WTC11 (cell line): ENCODE measurements at regions not wholly inside any gene's neighbourhood (a gene's known extent, or its start where the extent isn't known, plus 50 kb on each side); places are given as distances from the start of the nearest gene placed in this dataset.

Source experiments
- ATAC-seq: fragments of 200-7000 bp; cut with Tn5 transposase; 2 replicates; pipeline ENCODE4 v1.10.0; 2021; ENCODE audit warnings: mild to moderate bottlenecking, moderate library complexity
- CTCF ChIA-PET: fragments of 300-600 bp; sonication (Branson Sonifier 250); formaldehyde crosslinking; loops from one replicate; lab custom pipeline; 2021; ENCODE audit warnings: antibody characterized with exemption; lab: Charles Lee
- POLR2A ChIA-PET: fragments of 350-600 bp; sonication (Branson Sonifier 250); formaldehyde crosslinking; loops from one replicate; lab custom pipeline; 2021; ENCODE audit warnings: antibody characterized with exemption; lab: Charles Lee
- DNase-seq: peaks from one replicate; pipeline ENCODE4 v3.0.0; 2021; ENCODE audit warnings: low spot score
- H3K27ac Mint-ChIP-seq: 2 replicates; pipeline ENCODE4 v1.8.0; 2021; ENCODE audit warnings: mixed read lengths
- H3K27me3 Mint-ChIP-seq: 2 replicates; pipeline ENCODE4 v1.8.0; 2021; ENCODE audit warnings: low read depth, mild to moderate bottlenecking, moderate library complexity, mixed read lengths
- H3K36me3 Mint-ChIP-seq: 2 replicates; pipeline ENCODE4 v1.8.0; 2021; ENCODE audit warnings: mixed read lengths
- H3K4me1 Mint-ChIP-seq: 2 replicates; pipeline ENCODE4 v1.8.0; 2022; ENCODE audit warnings: mixed read lengths
- H3K4me3 Mint-ChIP-seq: 2 replicates; pipeline ENCODE4 v1.8.0; 2021; ENCODE audit warnings: mild to moderate bottlenecking, moderate library complexity, mixed read lengths
- H3K9me3 Mint-ChIP-seq: 2 replicates; pipeline ENCODE4 v1.8.0; 2021; ENCODE audit warnings: mixed read lengths
- ATF1 ChIP-seq: sonication (generic); formaldehyde crosslinking; IDR thresholded peaks from 2 replicates; pipeline ENCODE4 v1.8.1; 2023; ENCODE audit warnings: mild to moderate bottlenecking, moderate library complexity, missing genetic modification reagents
- CBFB ChIP-seq: sonication (generic); formaldehyde crosslinking; IDR thresholded peaks from 2 replicates; pipeline ENCODE4 v1.8.1; 2022; ENCODE audit warnings: mild to moderate bottlenecking, low read depth, missing genetic modification reagents
- CREB1 ChIP-seq: sonication (generic); formaldehyde crosslinking; IDR thresholded peaks from 2 replicates; pipeline ENCODE4 v1.8.0; 2023; ENCODE audit warnings: mild to moderate bottlenecking, missing genetic modification reagents
- CREM ChIP-seq: sonication (generic); formaldehyde crosslinking; IDR thresholded peaks from 2 replicates; pipeline ENCODE4 v1.8.1; 2022; ENCODE audit warnings: mild to moderate bottlenecking, missing genetic modification reagents, moderate library complexity
- ELF4 ChIP-seq: sonication (generic); formaldehyde crosslinking; IDR thresholded peaks from 2 replicates; pipeline ENCODE4 v1.8.1; 2022; ENCODE audit warnings: low read depth, mild to moderate bottlenecking, moderate library complexity, missing genetic modification reagents
- FOXK1 ChIP-seq: sonication (generic); formaldehyde crosslinking; IDR thresholded peaks from 2 replicates; pipeline ENCODE4 v1.8.0; 2022; ENCODE audit warnings: mild to moderate bottlenecking, moderate library complexity, missing genetic modification reagents
- GABPB1 ChIP-seq: sonication (generic); formaldehyde crosslinking; IDR thresholded peaks from 2 replicates; pipeline ENCODE4 v1.8.1; 2023; ENCODE audit warnings: mild to moderate bottlenecking, missing genetic modification reagents
- GRHL2 ChIP-seq: fragments of 250-450 bp; sonication (Bioruptor Pico); IDR thresholded peaks from 2 replicates; pipeline ENCODE4 v1.8.0; 2022; ENCODE audit warnings: mild to moderate bottlenecking, moderate library complexity; ENCODE audit not compliant: insufficient replicate concordance, severe bottlenecking
- JAZF1 ChIP-seq: fragments of 250-450 bp; sonication (Bioruptor Pico); IDR thresholded peaks from 2 replicates; pipeline ENCODE4 v1.9.0; 2021; ENCODE audit warnings: moderate library complexity, mild to moderate bottlenecking, inconsistent platforms
- NFE2L1 ChIP-seq: sonication (generic); formaldehyde crosslinking; IDR thresholded peaks from 2 replicates; pipeline ENCODE4 v1.8.1; 2023; ENCODE audit warnings: missing genetic modification reagents
- NR1H2 ChIP-seq: sonication (generic); formaldehyde crosslinking; IDR thresholded peaks from 2 replicates; pipeline ENCODE4 v1.9.0; 2021; ENCODE audit warnings: mild to moderate bottlenecking, moderate library complexity, missing genetic modification reagents
- NR2C2 ChIP-seq: sonication (generic); formaldehyde crosslinking; IDR thresholded peaks from 2 replicates; pipeline ENCODE4 v1.8.0; 2022; ENCODE audit warnings: mild to moderate bottlenecking, missing genetic modification reagents
- RORB ChIP-seq: fragments of 250-450 bp; sonication (Bioruptor Pico); IDR thresholded peaks from 2 replicates; pipeline ENCODE4 v1.9.0; 2021; ENCODE audit warnings: mild to moderate bottlenecking
- TCF7 ChIP-seq: sonication (generic); formaldehyde crosslinking; IDR thresholded peaks from 2 replicates; pipeline ENCODE4 v1.8.0; 2022; ENCODE audit warnings: mild to moderate bottlenecking, low read depth, missing genetic modification reagents, moderate library complexity
- ZNF121 ChIP-seq: sonication (generic); formaldehyde crosslinking; IDR thresholded peaks from 2 replicates; pipeline ENCODE4 v1.8.0; 2023; ENCODE audit warnings: missing genetic modification reagents
- ZNF263 ChIP-seq: sonication (generic); formaldehyde crosslinking; IDR thresholded peaks from 2 replicates; pipeline ENCODE4 v1.8.1; 2022; ENCODE audit warnings: low read depth, mild to moderate bottlenecking, moderate library complexity, missing genetic modification reagents
- ZNF416 ChIP-seq: fragments of 250-450 bp; sonication (Bioruptor Pico); IDR thresholded peaks from 2 replicates; pipeline ENCODE4 v1.9.0; 2021; ENCODE audit warnings: mild to moderate bottlenecking, inconsistent platforms
- TF ChIP-seq, protein P1 (sequence below): sonication (generic); formaldehyde crosslinking; IDR thresholded peaks from 2 replicates; pipeline ENCODE4 v1.8.1; 2022; ENCODE audit warnings: low read depth, mild to moderate bottlenecking, moderate library complexity, missing genetic modification reagents, borderline replicate concordance
- TF ChIP-seq, protein P2 (sequence below): fragments of 200-600 bp; IDR thresholded peaks from 2 replicates; pipeline ENCODE4 v1.8.0; 2022; ENCODE audit warnings: antibody characterized with exemption
- TF ChIP-seq, protein P3 (sequence below): fragments of 250-450 bp; sonication (Bioruptor Pico); IDR thresholded peaks from 2 replicates; pipeline ENCODE4 v1.9.0; 2021; ENCODE audit warnings: mild to moderate bottlenecking
- TF ChIP-seq, protein P4 (sequence below): fragments of 250-450 bp; sonication (Bioruptor Pico); IDR thresholded peaks from 2 replicates; pipeline ENCODE4 v1.8.0; 2021; ENCODE audit warnings: mild to moderate bottlenecking
- TF ChIP-seq, protein P5 (sequence below): sonication (generic); formaldehyde crosslinking; IDR thresholded peaks from 2 replicates; pipeline ENCODE4 v1.8.0; 2023; ENCODE audit warnings: missing genetic modification reagents, mild to moderate bottlenecking, borderline replicate concordance
- TF ChIP-seq, protein P6 (sequence below): sonication (generic); formaldehyde crosslinking; IDR thresholded peaks from 2 replicates; pipeline ENCODE4 v1.8.0; 2022; ENCODE audit warnings: mild to moderate bottlenecking, missing genetic modification reagents

DNA sequence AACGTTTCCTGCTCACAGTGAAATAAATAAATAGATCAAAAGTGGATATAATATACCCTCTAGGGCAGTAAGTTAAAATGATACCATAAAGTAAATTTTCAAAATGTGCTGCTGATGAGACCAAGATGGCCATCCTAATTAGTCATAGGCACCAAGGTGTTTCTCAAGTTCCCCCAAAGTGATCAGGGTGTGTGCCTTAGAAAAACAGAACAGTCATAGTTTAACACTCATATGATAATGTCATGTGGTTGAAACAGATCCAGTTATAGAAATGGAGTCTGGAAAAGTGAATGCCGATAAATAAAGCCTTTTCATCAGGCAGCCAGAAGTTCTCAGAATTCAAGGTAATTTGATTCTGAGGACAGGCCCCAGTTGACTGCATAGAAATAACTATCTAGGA lies 161.5 kb upstream of the CDKN2B start:
- Mint-ChIP-seq H3K27me3 (no peaks in the 10 kb centered on the region), H3K9me3 (peaks cover 4% of the 10 kb centered on the region), H3K4me3 (no peak overlapping the region), H3K4me1 (no peaks in the 10 kb centered on the region), H3K27ac (no peak overlapping the region), H3K36me3 (no peaks in the 10 kb centered on the region)
- CTCF ChIA-PET: no interaction called here
- POLR2A ChIA-PET: no interaction called here
- DNase-seq (no peak), ATAC-seq (no peak)
- TF ChIP-seq NFE2L1 (CRISPR knock-in tag) (no peak), ATF1 (CRISPR knock-in tag) (no peak), TCF7 (no peak), NR2C2 (CRISPR knock-in tag) (no peak), CREM (CRISPR knock-in tag) (no peak), JAZF1 (no peak), CBFB (CRISPR knock-in tag) (no peak), RORB (no peak), ELF4 (CRISPR knock-in tag) (no peak), ZNF263 (CRISPR knock-in tag) (no peak), GABPB1 (CRISPR knock-in tag) (no peak), CREB1 (CRISPR knock-in tag) (no peak), FOXK1 (no peak)
- TF ChIP-seq, protein P1, sequence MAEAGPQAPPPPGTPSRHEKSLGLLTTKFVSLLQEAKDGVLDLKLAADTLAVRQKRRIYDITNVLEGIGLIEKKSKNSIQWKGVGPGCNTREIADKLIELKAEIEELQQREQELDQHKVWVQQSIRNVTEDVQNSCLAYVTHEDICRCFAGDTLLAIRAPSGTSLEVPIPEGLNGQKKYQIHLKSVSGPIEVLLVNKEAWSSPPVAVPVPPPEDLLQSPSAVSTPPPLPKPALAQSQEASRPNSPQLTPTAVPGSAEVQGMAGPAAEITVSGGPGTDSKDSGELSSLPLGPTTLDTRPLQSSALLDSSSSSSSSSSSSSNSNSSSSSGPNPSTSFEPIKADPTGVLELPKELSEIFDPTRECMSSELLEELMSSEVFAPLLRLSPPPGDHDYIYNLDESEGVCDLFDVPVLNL (CRISPR knock-in tag): no peak
- TF ChIP-seq, protein P2, sequence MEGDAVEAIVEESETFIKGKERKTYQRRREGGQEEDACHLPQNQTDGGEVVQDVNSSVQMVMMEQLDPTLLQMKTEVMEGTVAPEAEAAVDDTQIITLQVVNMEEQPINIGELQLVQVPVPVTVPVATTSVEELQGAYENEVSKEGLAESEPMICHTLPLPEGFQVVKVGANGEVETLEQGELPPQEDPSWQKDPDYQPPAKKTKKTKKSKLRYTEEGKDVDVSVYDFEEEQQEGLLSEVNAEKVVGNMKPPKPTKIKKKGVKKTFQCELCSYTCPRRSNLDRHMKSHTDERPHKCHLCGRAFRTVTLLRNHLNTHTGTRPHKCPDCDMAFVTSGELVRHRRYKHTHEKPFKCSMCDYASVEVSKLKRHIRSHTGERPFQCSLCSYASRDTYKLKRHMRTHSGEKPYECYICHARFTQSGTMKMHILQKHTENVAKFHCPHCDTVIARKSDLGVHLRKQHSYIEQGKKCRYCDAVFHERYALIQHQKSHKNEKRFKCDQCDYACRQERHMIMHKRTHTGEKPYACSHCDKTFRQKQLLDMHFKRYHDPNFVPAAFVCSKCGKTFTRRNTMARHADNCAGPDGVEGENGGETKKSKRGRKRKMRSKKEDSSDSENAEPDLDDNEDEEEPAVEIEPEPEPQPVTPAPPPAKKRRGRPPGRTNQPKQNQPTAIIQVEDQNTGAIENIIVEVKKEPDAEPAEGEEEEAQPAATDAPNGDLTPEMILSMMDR: no peak
- TF ChIP-seq, protein P3, sequence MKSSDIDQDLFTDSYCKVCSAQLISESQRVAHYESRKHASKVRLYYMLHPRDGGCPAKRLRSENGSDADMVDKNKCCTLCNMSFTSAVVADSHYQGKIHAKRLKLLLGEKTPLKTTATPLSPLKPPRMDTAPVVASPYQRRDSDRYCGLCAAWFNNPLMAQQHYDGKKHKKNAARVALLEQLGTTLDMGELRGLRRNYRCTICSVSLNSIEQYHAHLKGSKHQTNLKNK: no peak
- TF ChIP-seq, protein P4, sequence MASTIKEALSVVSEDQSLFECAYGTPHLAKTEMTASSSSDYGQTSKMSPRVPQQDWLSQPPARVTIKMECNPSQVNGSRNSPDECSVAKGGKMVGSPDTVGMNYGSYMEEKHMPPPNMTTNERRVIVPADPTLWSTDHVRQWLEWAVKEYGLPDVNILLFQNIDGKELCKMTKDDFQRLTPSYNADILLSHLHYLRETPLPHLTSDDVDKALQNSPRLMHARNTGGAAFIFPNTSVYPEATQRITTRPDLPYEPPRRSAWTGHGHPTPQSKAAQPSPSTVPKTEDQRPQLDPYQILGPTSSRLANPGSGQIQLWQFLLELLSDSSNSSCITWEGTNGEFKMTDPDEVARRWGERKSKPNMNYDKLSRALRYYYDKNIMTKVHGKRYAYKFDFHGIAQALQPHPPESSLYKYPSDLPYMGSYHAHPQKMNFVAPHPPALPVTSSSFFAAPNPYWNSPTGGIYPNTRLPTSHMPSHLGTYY (CRISPR knock-in tag): no peak
- TF ChIP-seq, protein P5, sequence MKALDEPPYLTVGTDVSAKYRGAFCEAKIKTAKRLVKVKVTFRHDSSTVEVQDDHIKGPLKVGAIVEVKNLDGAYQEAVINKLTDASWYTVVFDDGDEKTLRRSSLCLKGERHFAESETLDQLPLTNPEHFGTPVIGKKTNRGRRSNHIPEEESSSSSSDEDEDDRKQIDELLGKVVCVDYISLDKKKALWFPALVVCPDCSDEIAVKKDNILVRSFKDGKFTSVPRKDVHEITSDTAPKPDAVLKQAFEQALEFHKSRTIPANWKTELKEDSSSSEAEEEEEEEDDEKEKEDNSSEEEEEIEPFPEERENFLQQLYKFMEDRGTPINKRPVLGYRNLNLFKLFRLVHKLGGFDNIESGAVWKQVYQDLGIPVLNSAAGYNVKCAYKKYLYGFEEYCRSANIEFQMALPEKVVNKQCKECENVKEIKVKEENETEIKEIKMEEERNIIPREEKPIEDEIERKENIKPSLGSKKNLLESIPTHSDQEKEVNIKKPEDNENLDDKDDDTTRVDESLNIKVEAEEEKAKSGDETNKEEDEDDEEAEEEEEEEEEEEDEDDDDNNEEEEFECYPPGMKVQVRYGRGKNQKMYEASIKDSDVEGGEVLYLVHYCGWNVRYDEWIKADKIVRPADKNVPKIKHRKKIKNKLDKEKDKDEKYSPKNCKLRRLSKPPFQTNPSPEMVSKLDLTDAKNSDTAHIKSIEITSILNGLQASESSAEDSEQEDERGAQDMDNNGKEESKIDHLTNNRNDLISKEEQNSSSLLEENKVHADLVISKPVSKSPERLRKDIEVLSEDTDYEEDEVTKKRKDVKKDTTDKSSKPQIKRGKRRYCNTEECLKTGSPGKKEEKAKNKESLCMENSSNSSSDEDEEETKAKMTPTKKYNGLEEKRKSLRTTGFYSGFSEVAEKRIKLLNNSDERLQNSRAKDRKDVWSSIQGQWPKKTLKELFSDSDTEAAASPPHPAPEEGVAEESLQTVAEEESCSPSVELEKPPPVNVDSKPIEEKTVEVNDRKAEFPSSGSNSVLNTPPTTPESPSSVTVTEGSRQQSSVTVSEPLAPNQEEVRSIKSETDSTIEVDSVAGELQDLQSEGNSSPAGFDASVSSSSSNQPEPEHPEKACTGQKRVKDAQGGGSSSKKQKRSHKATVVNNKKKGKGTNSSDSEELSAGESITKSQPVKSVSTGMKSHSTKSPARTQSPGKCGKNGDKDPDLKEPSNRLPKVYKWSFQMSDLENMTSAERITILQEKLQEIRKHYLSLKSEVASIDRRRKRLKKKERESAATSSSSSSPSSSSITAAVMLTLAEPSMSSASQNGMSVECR (CRISPR knock-in tag): no peak

DNA sequence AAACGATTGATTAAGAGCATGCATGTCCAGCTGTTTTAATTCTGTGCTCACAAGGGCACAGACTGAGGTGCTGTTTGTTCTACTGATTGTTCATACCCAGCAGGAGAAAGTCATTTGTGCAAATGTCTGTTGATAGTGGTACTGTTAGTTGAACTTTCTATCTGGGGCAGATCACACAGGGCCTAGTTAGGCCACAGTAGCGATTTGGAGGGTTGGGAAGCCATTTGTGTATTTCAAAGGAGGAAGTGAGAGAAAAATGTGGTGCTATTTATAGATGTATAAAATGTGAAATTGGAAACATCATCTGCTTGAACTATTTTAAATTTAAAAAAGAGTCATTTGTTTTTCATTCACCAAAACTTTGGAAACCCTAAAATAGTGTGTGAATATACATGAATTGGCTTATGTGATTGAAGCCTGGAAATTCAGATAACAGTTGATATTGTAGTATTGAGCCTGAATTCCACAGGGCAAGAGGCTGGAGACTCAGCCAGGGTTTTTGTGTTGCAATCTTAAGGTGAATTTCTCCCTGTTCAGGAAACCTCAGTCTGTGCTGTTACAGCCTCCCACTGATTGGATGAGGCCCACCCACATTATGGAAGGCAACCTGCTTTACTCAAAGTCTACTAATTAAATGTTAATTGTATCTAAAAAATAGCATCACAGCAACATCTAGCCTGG lies 162.0 kb upstream of the CDKN2B start:
- no peaks in the 10 kb centered on the region for H3K27me3 Mint-ChIP-seq
- ChIA-PET CTCF (no interaction called here), POLR2A (no interaction called here)
- ATAC-seq: no peak
- no peak for TF ChIP-seq CREB1 (CRISPR knock-in tag)
- TF ChIP-seq ZNF416 (CRISPR knock-in tag): no peak
- TF ChIP-seq ZNF121 (CRISPR knock-in tag): no peak
- no peak for TF ChIP-seq GRHL2
- no peak for TF ChIP-seq NR1H2 (CRISPR knock-in tag)
- TF ChIP-seq, protein P6, sequence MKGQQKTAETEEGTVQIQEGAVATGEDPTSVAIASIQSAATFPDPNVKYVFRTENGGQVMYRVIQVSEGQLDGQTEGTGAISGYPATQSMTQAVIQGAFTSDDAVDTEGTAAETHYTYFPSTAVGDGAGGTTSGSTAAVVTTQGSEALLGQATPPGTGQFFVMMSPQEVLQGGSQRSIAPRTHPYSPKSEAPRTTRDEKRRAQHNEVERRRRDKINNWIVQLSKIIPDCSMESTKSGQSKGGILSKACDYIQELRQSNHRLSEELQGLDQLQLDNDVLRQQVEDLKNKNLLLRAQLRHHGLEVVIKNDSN (CRISPR knock-in tag): no peak
- TF ChIP-seq, all 79 proteins: peak for 0
- no peak overlapping the region for H3K27ac Mint-ChIP-seq
- H3K4me1 Mint-ChIP-seq: no peaks in the 10 kb centered on the region
- peaks cover 10% of the 10 kb centered on the region for H3K9me3 Mint-ChIP-seq
- H3K4me3 Mint-ChIP-seq: no peak overlapping the region
- H3K36me3 Mint-ChIP-seq: peaks cover under 1% of the 10 kb centered on the region
- DNase-seq: no peak
